Upper lobe of right lung (tissue), 1 donor: ENCODE measurements at regions not wholly inside any gene's neighbourhood (a gene's known extent, or its start where the extent isn't known, plus 50 kb on each side); places are given as distances from the start of the nearest gene placed in this dataset.
"Not testable (repeated sequence)": the region's sequence is repeated elsewhere in the genome, so short reads cannot be mapped to it uniquely, and the experiment has no call there.

Experiments
- ATAC-seq: fragments of 200-7000 bp; cut with Tn5 transposase; one replicate; pipeline ENCODE4 v1.9.1; 2020; ENCODE audit warnings: mild to moderate bottlenecking, moderate library complexity
- DNase-seq: peaks from one replicate; pipeline ENCODE4 v3.0.0-alpha.2; 2020
- H3K27ac ChIP-seq: fragments of 200-600 bp; one replicate; pipeline ENCODE4 v1.8.0; 2022
- H3K27me3 ChIP-seq: fragments of 200-600 bp; one replicate; pipeline ENCODE4 v1.8.0; 2022; ENCODE audit warnings: mild to moderate bottlenecking
- H3K36me3 ChIP-seq: fragments of 200-600 bp; one replicate; pipeline ENCODE4 v1.8.0; 2022
- H3K4me1 ChIP-seq: fragments of 200-600 bp; one replicate; pipeline ENCODE4 v1.8.0; 2022
- H3K4me3 ChIP-seq: fragments of 200-600 bp; one replicate; pipeline ENCODE4 v1.8.0; 2022; ENCODE audit warnings: mild to moderate bottlenecking
- H3K9me3 ChIP-seq: fragments of 200-600 bp; one replicate; pipeline ENCODE4 v1.8.0; 2022
- intact Hi-C: fragments of 100-400 bp; cut with DNase I; formaldehyde crosslinking; loops from one replicate; pipeline ENCODE4 v1.11.0; 2022
- TF ChIP-seq, protein P1 (sequence below): fragments of 200-600 bp; IDR thresholded peaks from one replicate; pipeline ENCODE4 v1.8.0; 2022; ENCODE audit warnings: antibody characterized with exemption
- donor health status: DM: no; HTN: yes; CAD: no; lungs with severe emphysema.

DNA sequence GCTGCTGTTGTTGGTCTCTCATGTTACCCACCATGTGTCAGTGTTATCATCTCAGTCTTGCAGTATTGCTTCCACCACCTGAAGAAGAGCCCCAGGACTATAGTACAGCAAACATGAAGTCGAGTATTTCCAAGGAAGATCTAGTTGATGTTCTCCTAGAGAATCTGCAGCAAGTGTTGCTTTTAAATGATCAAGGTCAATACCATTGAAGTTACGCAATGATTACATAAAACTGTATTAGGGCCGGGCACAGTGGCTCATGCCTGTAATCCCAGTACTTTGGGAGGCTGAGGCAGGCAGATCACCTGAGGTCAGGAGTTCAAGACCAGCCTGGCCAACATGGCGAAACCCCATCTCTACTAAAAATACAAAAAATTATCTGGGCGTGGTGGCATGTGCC, 173.9 kb downstream of the TJP1 start:
- ATAC-seq, intact Hi-C loops, H3K36me3 ChIP-seq, H3K9me3 ChIP-seq, H3K27me3 ChIP-seq, DNase-seq, H3K27ac ChIP-seq, H3K4me3 ChIP-seq, H3K4me1 ChIP-seq: not testable (repeated sequence)

DNA sequence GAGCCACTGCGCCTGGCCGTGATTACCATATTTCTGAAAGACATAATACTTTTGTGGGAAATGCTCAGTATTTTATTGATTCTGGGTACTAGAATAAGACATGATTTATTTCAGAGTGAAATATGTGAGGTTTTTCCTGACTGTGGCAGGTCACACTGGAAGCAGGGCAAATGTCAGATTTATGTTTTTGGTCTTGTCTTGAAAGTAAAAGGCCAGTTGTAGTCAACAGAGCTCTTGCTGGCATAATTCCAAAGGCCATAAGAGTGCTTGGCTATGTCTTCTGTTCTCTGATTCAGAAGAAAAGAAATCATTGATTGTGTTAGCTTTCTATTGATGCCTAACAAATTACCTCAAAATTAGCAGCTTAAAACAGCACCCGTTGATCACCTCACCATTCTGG, 176.4 kb downstream of the TJP1 start:
- no peaks in the 10 kb centered on the region for H3K4me1 ChIP-seq
- TF ChIP-seq, protein P1, sequence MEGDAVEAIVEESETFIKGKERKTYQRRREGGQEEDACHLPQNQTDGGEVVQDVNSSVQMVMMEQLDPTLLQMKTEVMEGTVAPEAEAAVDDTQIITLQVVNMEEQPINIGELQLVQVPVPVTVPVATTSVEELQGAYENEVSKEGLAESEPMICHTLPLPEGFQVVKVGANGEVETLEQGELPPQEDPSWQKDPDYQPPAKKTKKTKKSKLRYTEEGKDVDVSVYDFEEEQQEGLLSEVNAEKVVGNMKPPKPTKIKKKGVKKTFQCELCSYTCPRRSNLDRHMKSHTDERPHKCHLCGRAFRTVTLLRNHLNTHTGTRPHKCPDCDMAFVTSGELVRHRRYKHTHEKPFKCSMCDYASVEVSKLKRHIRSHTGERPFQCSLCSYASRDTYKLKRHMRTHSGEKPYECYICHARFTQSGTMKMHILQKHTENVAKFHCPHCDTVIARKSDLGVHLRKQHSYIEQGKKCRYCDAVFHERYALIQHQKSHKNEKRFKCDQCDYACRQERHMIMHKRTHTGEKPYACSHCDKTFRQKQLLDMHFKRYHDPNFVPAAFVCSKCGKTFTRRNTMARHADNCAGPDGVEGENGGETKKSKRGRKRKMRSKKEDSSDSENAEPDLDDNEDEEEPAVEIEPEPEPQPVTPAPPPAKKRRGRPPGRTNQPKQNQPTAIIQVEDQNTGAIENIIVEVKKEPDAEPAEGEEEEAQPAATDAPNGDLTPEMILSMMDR = no peak
- ATAC-seq (no peak), DNase-seq (no peak)
- intact Hi-C loops = no loop called here
- H3K27ac ChIP-seq = no peak overlapping the region
- no peaks in the 10 kb centered on the region for H3K9me3 ChIP-seq
- no peaks in the 10 kb centered on the region for H3K36me3 ChIP-seq
- H3K27me3 ChIP-seq = no peaks in the 10 kb centered on the region
- no peak overlapping the region for H3K4me3 ChIP-seq

DNA sequence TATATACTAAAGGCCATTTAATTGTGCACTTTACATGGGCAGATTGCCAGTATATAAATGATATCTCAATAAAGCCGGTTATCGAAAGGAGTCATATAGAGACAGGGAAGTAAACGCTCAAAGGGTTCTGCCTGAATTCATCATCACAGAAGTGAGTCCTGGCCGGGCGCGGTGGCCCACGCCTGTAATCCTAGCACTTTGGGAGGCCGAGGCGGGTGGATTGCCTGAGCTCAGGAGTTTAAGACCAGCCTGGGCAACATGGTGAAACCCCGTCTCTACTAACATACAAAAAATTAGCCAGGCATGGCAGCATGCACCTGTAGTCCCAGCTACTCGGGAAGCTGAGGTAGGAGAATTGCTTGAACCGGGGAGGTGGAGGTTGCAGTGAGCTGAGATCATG, 177.9 kb downstream of the TJP1 start:
- DNase-seq, H3K36me3 ChIP-seq, H3K4me1 ChIP-seq, intact Hi-C loops, H3K4me3 ChIP-seq, ATAC-seq, H3K27me3 ChIP-seq, H3K9me3 ChIP-seq, H3K27ac ChIP-seq: not testable (repeated sequence)

DNA sequence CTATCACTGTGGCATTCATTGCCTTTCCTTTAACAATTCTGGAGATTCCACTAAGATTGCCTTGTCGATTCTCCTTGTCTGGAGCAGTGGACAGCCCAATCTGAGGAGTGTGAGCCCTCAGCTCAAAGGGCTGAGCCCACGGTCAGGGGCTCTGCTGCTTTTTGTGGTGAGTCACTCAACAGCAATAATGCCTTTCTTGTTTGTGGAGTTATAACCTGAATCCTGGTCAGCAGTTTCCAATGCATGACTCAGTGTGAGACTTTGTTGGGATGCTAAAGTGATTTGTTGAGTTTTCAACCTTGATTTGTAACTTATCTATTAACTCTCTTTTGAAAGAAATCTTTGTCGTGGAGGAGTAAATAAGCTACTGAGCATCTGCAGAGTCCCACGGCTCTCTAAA, 183.5 kb downstream of the TJP1 start:
- intact Hi-C loops = no loop called here
- H3K4me1 ChIP-seq = no peaks in the 10 kb centered on the region
- TF ChIP-seq, protein P1 = no peak
- DNase-seq (no peak), ATAC-seq (no peak)
- H3K27me3 ChIP-seq = no peaks in the 10 kb centered on the region
- H3K9me3 ChIP-seq = no peaks in the 10 kb centered on the region
- H3K27ac ChIP-seq = no peak overlapping the region
- no peaks in the 10 kb centered on the region for H3K36me3 ChIP-seq
- H3K4me3 ChIP-seq = no peak overlapping the region

DNA sequence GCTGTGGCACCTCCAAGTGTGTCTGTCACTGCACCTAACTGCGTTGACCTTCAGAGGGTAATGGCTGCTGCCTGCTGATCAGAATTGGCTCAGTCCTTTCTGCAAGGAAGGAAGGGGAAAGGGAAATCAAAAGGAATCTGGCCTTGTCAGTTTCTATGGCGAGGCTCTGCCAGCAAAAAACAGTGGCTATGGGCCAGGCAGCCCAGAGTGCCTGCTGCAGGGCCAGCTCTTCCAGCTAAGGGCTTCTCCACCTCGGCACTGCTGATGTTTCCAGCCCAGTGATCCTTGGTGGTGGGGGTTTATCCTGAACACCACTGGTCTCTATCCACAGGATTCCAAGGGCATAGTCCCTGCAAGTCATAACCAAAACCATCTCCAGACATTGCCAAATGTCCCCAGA, 184.3 kb downstream of the TJP1 start:
- Histone ChIP-seq H3K36me3 (no peaks in the 10 kb centered on the region), H3K4me1 (no peaks in the 10 kb centered on the region), H3K27me3 (no peaks in the 10 kb centered on the region), H3K4me3 (no peak overlapping the region), H3K27ac (no peak overlapping the region), H3K9me3 (no peaks in the 10 kb centered on the region)
- DNase-seq (no peak), ATAC-seq (no peak)
- TF ChIP-seq, protein P1 = no peak
- intact Hi-C loops = no loop called here

DNA sequence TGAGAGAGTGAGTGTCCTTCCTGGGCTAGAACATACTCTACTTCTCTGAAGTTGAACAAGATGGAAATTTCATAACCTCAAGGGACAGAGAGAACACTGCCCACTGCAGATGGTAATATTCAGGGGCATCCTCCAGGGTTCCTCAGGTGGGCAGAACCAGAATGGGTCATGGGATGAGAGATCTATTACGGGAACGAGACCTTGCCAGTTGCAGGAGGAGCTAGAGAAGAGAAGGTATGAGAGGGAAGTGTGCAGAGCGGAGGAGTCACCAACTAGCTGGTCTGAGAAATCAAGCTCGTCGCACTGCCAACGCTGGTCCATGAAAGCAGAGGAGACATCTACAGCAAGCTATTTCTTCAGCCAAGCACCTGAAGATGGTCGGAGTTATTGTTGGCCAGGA, 184.7 kb downstream of the TJP1 start:
- intact Hi-C loops = no loop called here
- DNase-seq (no peak), ATAC-seq (no peak)
- TF ChIP-seq, protein P1 = no peak
- no peaks in the 10 kb centered on the region for H3K27me3 ChIP-seq
- H3K36me3 ChIP-seq = no peaks in the 10 kb centered on the region
- H3K27ac ChIP-seq = no peak overlapping the region
- no peaks in the 10 kb centered on the region for H3K9me3 ChIP-seq
- no peaks in the 10 kb centered on the region for H3K4me1 ChIP-seq
- no peak overlapping the region for H3K4me3 ChIP-seq

DNA sequence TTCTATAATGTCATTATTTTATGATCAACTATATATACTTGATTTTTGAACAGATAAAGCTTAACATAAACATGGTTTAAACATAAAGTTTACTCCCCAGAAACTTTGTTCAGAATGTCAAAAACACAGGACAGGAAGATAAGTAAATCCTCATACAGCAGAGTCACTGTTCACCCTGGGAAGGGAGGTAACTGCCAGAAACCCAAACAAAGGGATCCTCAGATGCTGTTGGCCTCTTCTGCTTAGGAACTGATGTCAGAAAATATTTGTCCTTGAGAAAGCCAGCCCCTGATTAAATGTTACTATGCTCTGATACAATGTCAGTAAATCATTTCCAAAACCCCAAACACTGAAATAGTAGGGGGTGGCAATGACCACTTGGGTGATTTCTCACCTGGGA, 185.3 kb downstream of the TJP1 start:
- Histone ChIP-seq H3K36me3 (no peaks in the 10 kb centered on the region), H3K27ac (no peak overlapping the region), H3K9me3 (no peaks in the 10 kb centered on the region), H3K4me1 (no peaks in the 10 kb centered on the region), H3K27me3 (no peaks in the 10 kb centered on the region), H3K4me3 (no peak overlapping the region)
- TF ChIP-seq, protein P1 = no peak
- intact Hi-C loops = no loop called here
- DNase-seq = no peak
- no peak for ATAC-seq
